Ectodermal cell (in vitro differentiated cells): ENCODE measurements at regions not wholly inside any gene's neighbourhood (a gene's known extent, or its start where the extent isn't known, plus 50 kb on each side); places are given as distances from the start of the nearest gene placed in this dataset.

Source experiments
- H3K27ac ChIP-seq: 2 replicates; pipeline ENCODE4 v1.7.0; 2013; ENCODE audit warnings: mild to moderate bottlenecking, low read depth, low read length; ENCODE audit not compliant: insufficient read depth, poor library complexity, severe bottlenecking
- H3K27me3 ChIP-seq: 2 replicates; pipeline ENCODE4 v1.7.0; 2013; ENCODE audit warnings: mild to moderate bottlenecking, low read length; ENCODE audit not compliant: insufficient read depth, control insufficient read depth, poor library complexity, severe bottlenecking
- H3K36me3 ChIP-seq: one replicate; pipeline ENCODE4 v1.7.0; 2013; ENCODE audit warnings: low read length; ENCODE audit not compliant: control insufficient read depth, insufficient read depth
- H3K4me1 ChIP-seq: one replicate; pipeline ENCODE4 v1.7.0; 2013; ENCODE audit warnings: low read length; ENCODE audit not compliant: control insufficient read depth, insufficient read depth
- H3K4me3 ChIP-seq: 2 replicates; pipeline ENCODE4 v1.7.0; 2013; ENCODE audit warnings: low read depth, low read length, control low read depth; ENCODE audit not compliant: insufficient read depth
- H3K9me3 ChIP-seq: 2 replicates; pipeline ENCODE4 v1.7.0; 2013; ENCODE audit warnings: mild to moderate bottlenecking, low read length, moderate library complexity; ENCODE audit not compliant: control insufficient read depth
- WGBS, 2 experiments: methylation state at CpG; one replicate each; pipeline ENCODE4 v1.1.7; 2013; ENCODE audit warnings: missing lambda C conversion rate in 2 of 2; 5-methylcytosine and 5-hydroxymethylcytosine counted together

DNA sequence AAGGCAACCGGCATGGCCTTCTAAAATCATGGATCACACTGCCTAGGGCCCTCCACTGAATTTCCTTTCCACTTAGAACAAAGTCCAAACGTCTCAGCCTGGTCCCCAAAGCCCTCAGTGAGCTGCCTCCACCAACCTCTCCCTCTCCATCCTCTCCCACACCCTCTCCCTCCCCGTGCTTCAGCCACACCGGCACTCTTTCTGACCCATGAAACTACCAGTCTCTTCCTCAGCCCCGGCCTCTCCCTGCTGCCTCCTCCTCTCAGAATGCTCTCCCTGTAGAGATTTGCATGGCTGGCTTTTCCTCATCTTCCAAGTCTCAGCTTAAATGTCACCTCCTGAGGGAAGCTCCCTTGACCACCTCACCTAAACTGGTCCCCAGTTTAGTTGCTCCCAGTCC, 219.0 kb upstream of the ZMIZ1 start:
- no peaks in the 10 kb centered on the region for H3K27me3 ChIP-seq
- peaks cover 7% of the 10 kb centered on the region for H3K4me1 ChIP-seq
- no peak overlapping the region for H3K4me3 ChIP-seq
- H3K27ac ChIP-seq, result no peak overlapping the region
- H3K9me3 ChIP-seq, result no peaks in the 10 kb centered on the region
- WGBS, 2 experiments, result 86 to 88% methylated on average over 5 of the region's 5 CpGs
- no peaks in the 10 kb centered on the region for H3K36me3 ChIP-seq

GRCh38 chr10:78850644-78851435, 217.9 kb upstream of the ZMIZ1 start:
- H3K9me3 ChIP-seq, result no peaks in the 10 kb centered on the region
- H3K4me3 ChIP-seq, result no peak overlapping the region
- H3K4me1 ChIP-seq, result peaks cover 7% of the 10 kb centered on the region
- H3K36me3 ChIP-seq, result no peaks in the 10 kb centered on the region
- H3K27ac ChIP-seq, result no peak overlapping the region
- 93 to 95% methylated on average over 6 of the region's 6 CpGs for WGBS, 2 experiments
- H3K27me3 ChIP-seq, result no peaks in the 10 kb centered on the region

- no peak overlapping the region for H3K27ac ChIP-seq
- WGBS, 2 experiments, result 77 to 90% methylated on average over 4 of the region's 4 CpGs
- H3K4me1 ChIP-seq, result peaks cover 7% of the 10 kb centered on the region
- no peak overlapping the region for H3K4me3 ChIP-seq
- H3K36me3 ChIP-seq, result no peaks in the 10 kb centered on the region
- no peaks in the 10 kb centered on the region for H3K9me3 ChIP-seq
- H3K27me3 ChIP-seq, result no peaks in the 10 kb centered on the region
Measured at GRCh38 chr10:78851647-78852046, 217.1 kb upstream of the ZMIZ1 start.

DNA sequence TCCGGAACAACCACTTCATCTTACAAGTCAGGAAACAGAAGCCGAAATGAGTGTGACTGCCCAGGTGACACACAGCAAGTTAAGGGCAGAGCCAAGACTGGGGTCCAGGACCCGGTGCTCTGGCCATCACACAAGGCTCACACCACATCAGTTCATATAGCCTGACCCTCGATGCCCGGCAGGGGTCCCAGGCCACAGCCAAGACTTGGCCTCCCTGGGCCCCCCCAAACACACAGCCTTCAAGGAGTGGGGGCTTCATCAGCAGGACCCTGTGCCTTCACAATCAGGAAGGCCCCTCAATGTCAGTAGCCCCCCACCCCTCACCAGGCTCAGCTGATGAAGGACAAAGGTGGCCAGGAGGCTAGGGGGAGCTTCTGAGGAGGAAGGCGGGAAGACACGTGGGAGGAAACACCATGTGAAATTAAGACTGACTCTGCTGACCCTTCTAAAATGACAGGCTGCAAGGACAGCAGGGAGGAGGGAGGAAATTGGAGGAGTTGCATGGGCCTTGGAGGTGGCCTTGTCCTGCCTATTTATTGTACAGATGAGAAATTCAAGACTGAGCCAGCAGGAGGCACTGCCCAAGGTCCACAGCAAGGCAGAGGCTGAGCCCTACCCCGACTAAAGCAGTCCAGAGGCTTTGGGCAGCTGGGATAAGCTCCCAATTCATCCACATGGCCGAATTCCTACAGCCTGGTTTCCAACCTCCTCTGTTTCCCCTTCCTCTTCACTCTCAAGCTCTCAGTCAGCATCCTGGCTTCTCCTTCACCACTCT, 216.1 kb upstream of the ZMIZ1 start:
- Histone ChIP-seq H3K27ac (no peak overlapping the region), H3K27me3 (no peaks in the 10 kb centered on the region), H3K36me3 (no peaks in the 10 kb centered on the region), H3K9me3 (no peaks in the 10 kb centered on the region), H3K4me1 (peaks cover 4% of the 10 kb centered on the region), H3K4me3 (no peak overlapping the region)
- 87 to 88% methylated on average over 9 of the region's 9 CpGs for WGBS, 2 experiments

GRCh38 chr10:78853864-78854263, 214.9 kb upstream of the ZMIZ1 start:
- no peaks in the 10 kb centered on the region for H3K9me3 ChIP-seq
- H3K27me3 ChIP-seq, result no peaks in the 10 kb centered on the region
- H3K4me3 ChIP-seq, result no peak overlapping the region
- no peak overlapping the region for H3K27ac ChIP-seq
- peaks cover 4% of the 10 kb centered on the region for H3K4me1 ChIP-seq
- WGBS, 2 experiments, result 94 to 97% methylated on average over 3 to 4 of the region's 4 CpGs
- no peaks in the 10 kb centered on the region for H3K36me3 ChIP-seq

DNA sequence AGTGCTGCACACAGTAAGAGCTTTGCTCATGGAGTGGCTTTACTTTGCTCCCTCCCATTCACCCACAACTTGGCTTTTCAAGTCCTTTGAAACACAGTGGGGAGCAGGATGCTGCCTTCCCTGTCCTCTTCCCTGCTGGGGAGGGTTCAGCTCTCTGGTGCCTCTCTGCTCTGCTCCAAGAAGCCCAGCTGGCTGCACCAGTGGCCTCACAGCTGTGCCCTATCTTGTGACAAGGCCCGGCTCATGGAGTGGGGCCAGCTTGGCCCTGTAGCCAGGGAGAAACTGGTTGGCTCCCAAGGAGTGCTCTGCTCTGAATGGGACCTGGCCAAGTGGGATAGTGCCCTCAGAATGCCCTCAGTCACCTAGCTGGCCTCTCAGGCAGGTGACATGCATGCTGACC, 212.3 kb upstream of the ZMIZ1 start:
- Histone ChIP-seq H3K4me1 (peaks cover 9% of the 10 kb centered on the region), H3K27me3 (no peaks in the 10 kb centered on the region), H3K4me3 (no peak overlapping the region), H3K36me3 (no peaks in the 10 kb centered on the region), H3K27ac (no peak overlapping the region), H3K9me3 (no peaks in the 10 kb centered on the region)
- WGBS, 2 experiments, result 69 to 86% methylated on average over 1 of the region's 1 CpG

- no peaks in the 10 kb centered on the region for H3K9me3 ChIP-seq
- WGBS, 2 experiments, result 86 to 96% methylated on average over 3 of the region's 3 CpGs
- H3K4me1 ChIP-seq, result peaks cover 7% of the 10 kb centered on the region
- no peaks in the 10 kb centered on the region for H3K27me3 ChIP-seq
- no peaks in the 10 kb centered on the region for H3K36me3 ChIP-seq
- H3K4me3 ChIP-seq, result no peak overlapping the region
- no peak overlapping the region for H3K27ac ChIP-seq
Measured at GRCh38 chr10:78857193-78857592, 211.6 kb upstream of the ZMIZ1 start.

DNA sequence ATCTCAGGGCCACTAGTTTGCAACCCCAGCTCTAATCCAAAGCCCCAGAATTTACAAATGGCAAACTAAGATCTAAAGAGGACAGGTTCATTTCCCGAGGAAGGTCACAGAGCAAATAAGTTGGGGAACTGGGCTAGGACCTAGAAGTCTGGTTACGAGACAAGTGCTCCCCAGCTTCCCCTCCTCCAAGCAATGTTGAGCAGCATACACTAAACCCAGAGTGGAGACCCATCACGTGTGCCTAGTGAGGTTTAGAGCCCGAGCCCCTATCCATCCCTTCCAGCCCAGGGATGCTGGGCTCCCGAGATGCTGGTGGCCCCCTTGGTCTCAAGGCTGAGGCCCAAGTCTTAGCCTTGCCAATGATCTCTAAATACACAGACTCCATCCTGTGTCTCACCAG, 209.5 kb upstream of the ZMIZ1 start:
- no peaks in the 10 kb centered on the region for H3K27me3 ChIP-seq
- no peak overlapping the region for H3K4me3 ChIP-seq
- 92 to 93% methylated on average over 5 of the region's 5 CpGs for WGBS, 2 experiments

DNA sequence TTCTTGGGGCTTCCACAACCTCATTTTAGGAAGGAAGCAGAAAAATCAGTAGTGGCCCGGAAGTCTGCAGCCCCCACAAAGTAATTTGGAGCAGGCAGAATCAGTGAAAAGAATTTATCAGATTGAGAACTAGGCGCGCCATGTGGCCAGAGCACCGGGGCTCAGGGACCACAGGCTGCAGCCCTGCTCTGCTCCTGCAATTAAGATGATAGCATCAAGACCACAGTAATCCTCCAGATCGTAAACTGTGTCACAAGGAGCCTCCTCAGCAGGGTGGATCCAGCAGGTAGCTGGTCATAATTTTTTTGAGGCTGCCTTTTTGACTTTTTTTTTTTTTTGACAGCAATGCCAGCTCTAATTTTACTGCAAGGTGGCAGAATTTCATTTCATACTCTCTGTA, 209.0 kb upstream of the ZMIZ1 start:
- Histone ChIP-seq H3K4me1 (peaks cover 7% of the 10 kb centered on the region), H3K27me3 (no peaks in the 10 kb centered on the region), H3K9me3 (no peaks in the 10 kb centered on the region), H3K36me3 (no peaks in the 10 kb centered on the region), H3K4me3 (no peak overlapping the region), H3K27ac (no peak overlapping the region)
- WGBS, 2 experiments, result 86 to 87% methylated on average over 5 of the region's 5 CpGs

More for the DNA sequence above, 209.5 kb upstream of the ZMIZ1 start:
- H3K9me3 ChIP-seq, result no peaks in the 10 kb centered on the region
- H3K36me3 ChIP-seq, result no peaks in the 10 kb centered on the region
- H3K4me1 ChIP-seq, result peaks cover 7% of the 10 kb centered on the region
- H3K27ac ChIP-seq, result no peak overlapping the region

DNA sequence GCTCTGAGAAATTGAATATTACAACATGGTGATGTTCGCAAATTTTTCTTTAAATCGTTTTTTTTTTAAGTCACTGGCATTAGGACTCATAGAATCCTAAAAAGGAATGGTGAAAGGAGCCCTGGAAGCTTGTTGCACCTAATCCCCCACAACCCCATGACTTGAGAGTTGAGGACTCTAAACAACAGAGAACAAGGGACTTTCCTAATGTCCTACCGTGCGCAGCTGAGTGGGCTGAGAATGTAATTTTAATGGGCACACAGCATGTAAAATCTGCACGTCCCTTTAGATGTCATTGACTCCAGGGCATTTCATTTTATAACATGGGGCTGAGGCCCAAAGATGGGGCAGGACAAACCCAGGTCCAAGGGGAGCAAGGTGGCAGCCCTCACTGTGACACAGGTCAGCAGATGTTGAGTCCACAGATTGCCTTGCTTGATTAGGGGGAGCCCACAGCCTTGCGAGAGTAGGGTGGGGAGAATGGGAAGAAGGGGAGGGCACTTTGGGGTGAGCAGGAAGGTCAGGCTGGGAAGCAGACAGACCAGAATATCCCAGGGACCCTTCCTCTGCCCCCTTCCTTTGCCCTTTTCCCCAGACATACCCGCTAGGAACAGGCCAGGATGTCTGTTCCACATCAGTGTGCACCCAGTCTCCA, 208.4 kb upstream of the ZMIZ1 start:
- H3K27me3 ChIP-seq, result no peaks in the 10 kb centered on the region
- H3K4me3 ChIP-seq, result no peak overlapping the region
- WGBS, 2 experiments, result 61 to 67% methylated on average over 7 of the region's 7 CpGs
- no peaks in the 10 kb centered on the region for H3K36me3 ChIP-seq
- no peaks in the 10 kb centered on the region for H3K9me3 ChIP-seq
- H3K27ac ChIP-seq, result no peak overlapping the region
- peaks cover 7% of the 10 kb centered on the region for H3K4me1 ChIP-seq
